Ovary (tissue), 3 donors: ENCODE measurements at regions not wholly inside any gene's neighbourhood (a gene's known extent, or its start where the extent isn't known, plus 50 kb on each side); places are given as distances from the start of the nearest gene placed in this dataset.

Source experiments
- CTCF ChIP-seq, 3 donors: fragments of 450-650 bp in 2 of 3; fragments of 200-600 bp in 1 of 3; IDR thresholded peaks; one replicate each; pipeline versions ENCODE4 v1.5.1 to v1.8.0; 2016 to 2022; ENCODE audit warnings: antibody characterized with exemption in 3 of 3, mild to moderate bottlenecking in 1 of 3
- POLR2A ChIP-seq: fragments of 450-650 bp; IDR thresholded peaks from one replicate; pipeline ENCODE4 v1.6.1; 2017; ENCODE audit warnings: antibody characterized with exemption, mild to moderate bottlenecking, moderate library complexity
- donor health status: DM: no; HTN: no; CAD: no.

- no peak for TF ChIP-seq POLR2A
- no peak for TF ChIP-seq CTCF (IDR thresholded peaks at IDR 0.05)
These were observed 91.0 kb upstream of the TRIM2 start for GRCh38 chr4:153113061-153113837.
